MCF 10A (cell line): ENCODE measurements at regions not wholly inside any gene's neighbourhood (a gene's known extent, or its start where the extent isn't known, plus 50 kb on each side); places are given as distances from the start of the nearest gene placed in this dataset.
A peak's percentile ranks its signal among the peaks of the same experiment; 100 is the strongest.

Experiments used
- BruUV-seq: library from RNA; stranded (reverse); fragments of 400-500 nt; replicated peaks from 2 replicates; lab custom pipeline; 2021; lab: Mats Ljungman, UMichigan
- CTCF ChIA-PET: fragments of 300-600 bp; sonication (Branson Sonifier 250); formaldehyde crosslinking; extraction: SDS; loops from one replicate; lab custom pipeline; 2021; ENCODE audit warnings: antibody characterized with exemption, inconsistent platforms; lab: Yijun Ruan, JAX
- POLR2A ChIA-PET: fragments of 300-600, 350-650 bp; sonication (Branson Sonifier 250); formaldehyde crosslinking; extraction: SDS; loops from one replicate; lab custom pipeline; 2020; ENCODE audit warnings: antibody characterized with exemption, inconsistent platforms; lab: Yijun Ruan, JAX
- DNase-seq: peaks from one replicate; pipeline ENCODE4 v3.0.0-alpha.2; 2018; ENCODE audit not compliant: unreplicated experiment
- H3K27ac Mint-ChIP-seq: one replicate; pipeline ENCODE4 v1.8.0; 2022; ENCODE audit warnings: mild to moderate bottlenecking, low read depth, mixed read lengths; ENCODE audit not compliant: unreplicated experiment
- H3K27me3 Mint-ChIP-seq: one replicate; pipeline ENCODE4 v1.8.0; 2022; ENCODE audit warnings: mixed read lengths; ENCODE audit not compliant: insufficient read depth, unreplicated experiment
- H3K36me3 Mint-ChIP-seq: one replicate; pipeline ENCODE4 v1.8.0; 2022; ENCODE audit warnings: mild to moderate bottlenecking, moderate library complexity, mixed read lengths; ENCODE audit not compliant: insufficient read depth, unreplicated experiment
- H3K4me1 Mint-ChIP-seq: one replicate; pipeline ENCODE4 v1.8.0; 2022; ENCODE audit warnings: mixed read lengths; ENCODE audit not compliant: insufficient read depth, unreplicated experiment
- H3K4me3 Mint-ChIP-seq: one replicate; pipeline ENCODE4 v1.8.0; 2022; ENCODE audit warnings: mild to moderate bottlenecking, moderate library complexity, mixed read lengths; ENCODE audit not compliant: unreplicated experiment
- H3K9me3 Mint-ChIP-seq: one replicate; pipeline ENCODE4 v1.8.0; 2022; ENCODE audit warnings: mixed read lengths; ENCODE audit not compliant: unreplicated experiment
- CTCF ChIP-seq: fragments of 200-600 bp; IDR thresholded peaks from one replicate; pipeline ENCODE4 v1.8.0; 2022; ENCODE audit warnings: antibody characterized with exemption, mild to moderate bottlenecking; ENCODE audit not compliant: unreplicated experiment
- intact Hi-C: fragments of 100-400 bp; cut with micrococcal nuclease; formaldehyde crosslinking; loops from 2 replicates; pipeline ENCODE4 v1.14.1; 2022

- TF ChIP-seq CTCF: no peak
- intact Hi-C loops: loop anchor here (5.0 kb wide), 1 partner anchor 412 kb away; no protein-coding TSS in a partner anchor
- CTCF ChIA-PET: interaction anchor here (0.8 kb wide), 1 partner anchor 311 kb away, joined by 3 read pairs; no protein-coding TSS in a partner anchor
Measured at GRCh38 chr4:130338851-130339250, 1242.9 kb downstream of the C4orf33 start.

GRCh38 chr4:130349745-130350144 lies 1253.8 kb downstream of the C4orf33 start:
- Mint-ChIP-seq H3K27me3 (no peaks in the 10 kb centered on the region), H3K4me3 (no peak overlapping the region), H3K4me1 (no peaks in the 10 kb centered on the region), H3K9me3 (no peaks in the 10 kb centered on the region), H3K27ac (no peak overlapping the region), H3K36me3 (peaks cover 5% of the 10 kb centered on the region)
- DNase-seq: no peak
- intact Hi-C loops: loop anchor here (10.0 kb wide), 1 partner anchor 735 kb away; no protein-coding TSS in a partner anchor
- ChIA-PET POLR2A (no interaction called here), CTCF (interaction anchor here (5.8 kb wide), 1 partner anchor 13 kb away, joined by 29 read pairs; no protein-coding TSS in a partner anchor)
- TF ChIP-seq CTCF: no peak
- no TSS peak for BruUV-seq

More at GRCh38 chr4:130338851-130339250, 1242.9 kb downstream of the C4orf33 start:
- Mint-ChIP-seq H3K9me3 (no peaks in the 10 kb centered on the region), H3K27me3 (no peaks in the 10 kb centered on the region), H3K4me1 (no peaks in the 10 kb centered on the region), H3K36me3 (no peaks in the 10 kb centered on the region), H3K27ac (no peak overlapping the region), H3K4me3 (no peak overlapping the region)
- BruUV-seq: no TSS peak
- POLR2A ChIA-PET: no interaction called here
- DNase-seq: no peak

GRCh38 chr4:130356873-130357272 lies 1260.9 kb downstream of the C4orf33 start:
- no peak overlapping the region for H3K27ac Mint-ChIP-seq
- no TSS peak for BruUV-seq
- H3K4me1 Mint-ChIP-seq: no peaks in the 10 kb centered on the region
- no peak for TF ChIP-seq CTCF
- DNase-seq: no peak
- H3K36me3 Mint-ChIP-seq: no peaks in the 10 kb centered on the region
- POLR2A ChIA-PET: no interaction called here
- CTCF ChIA-PET: interaction anchor here (1.0 kb wide), 1 partner anchor 16 kb away, joined by 4 read pairs; no protein-coding TSS in a partner anchor
- H3K27me3 Mint-ChIP-seq: no peaks in the 10 kb centered on the region
- H3K4me3 Mint-ChIP-seq: no peak overlapping the region
- H3K9me3 Mint-ChIP-seq: no peaks in the 10 kb centered on the region
- intact Hi-C loops: loop anchor here (10.0 kb wide), 1 partner anchor 728 kb away; no protein-coding TSS in a partner anchor

- no peaks in the 10 kb centered on the region for H3K9me3 Mint-ChIP-seq
- ChIA-PET CTCF (interaction anchor here (0.7 to 3.1 kb wide), 5 partner anchors 22 to 453 kb away, joined by 3 to 12 read pairs (median 4); no protein-coding TSS in a partner anchor), POLR2A (interaction anchor here (0.7 kb wide), 1 partner anchor 9 kb away, joined by 3 read pairs; no protein-coding TSS in a partner anchor)
- TF ChIP-seq CTCF: peak; percentile 65
- no peaks in the 10 kb centered on the region for H3K36me3 Mint-ChIP-seq
- BruUV-seq: no TSS peak
- H3K27ac Mint-ChIP-seq: no peak overlapping the region
- intact Hi-C loops: loop anchor here (1.0 to 10.0 kb wide), 2 partner anchors 449 to 725 kb away; no protein-coding TSS in a partner anchor
- H3K4me3 Mint-ChIP-seq: no peak overlapping the region
- peak; percentile 39 for DNase-seq
- H3K27me3 Mint-ChIP-seq: no peaks in the 10 kb centered on the region
- H3K4me1 Mint-ChIP-seq: no peaks in the 10 kb centered on the region
Measured at GRCh38 chr4:130359542-130359941, 1263.6 kb downstream of the C4orf33 start.
